ENCODE measurements at regions not wholly inside any gene's neighbourhood (a gene's known extent, or its start where the extent isn't known, plus 50 kb on each side); places are given as distances from the start of the nearest gene placed in this dataset.
"Not testable (repeated sequence)": the region's sequence is repeated elsewhere in the genome, so short reads cannot be mapped to it uniquely, and the experiment has no call there.

DNA sequence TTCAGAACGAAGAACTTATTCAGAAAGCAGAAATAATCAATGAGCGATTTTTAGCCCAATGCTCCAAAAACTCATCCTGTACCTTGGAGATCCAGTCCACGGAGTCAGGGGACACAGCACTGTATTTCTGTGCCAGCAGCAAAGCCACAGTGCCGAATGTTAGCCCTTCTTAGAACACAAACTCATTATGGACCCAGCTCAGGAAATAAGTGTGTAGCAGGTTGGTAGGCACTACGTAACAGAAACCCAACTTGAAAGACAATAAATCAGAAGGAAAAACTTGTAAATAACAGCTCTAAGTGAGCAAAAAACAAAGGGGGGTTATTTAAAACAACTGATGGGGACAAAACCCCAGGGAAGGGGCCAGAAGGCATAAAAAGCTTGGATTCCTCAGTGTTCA, 112.0 kb upstream of the PRSS1 start (continued):
- TF ChIP-seq REST (IDR thresholded peaks at IDR 0.05; ENCODE audit: low read depth) (no peak), YY1 (IDR thresholded peaks at IDR 0.05; ENCODE audit: extremely low read depth, insufficient replicate concordance, low read depth, low read length) (no peak)

DNA sequence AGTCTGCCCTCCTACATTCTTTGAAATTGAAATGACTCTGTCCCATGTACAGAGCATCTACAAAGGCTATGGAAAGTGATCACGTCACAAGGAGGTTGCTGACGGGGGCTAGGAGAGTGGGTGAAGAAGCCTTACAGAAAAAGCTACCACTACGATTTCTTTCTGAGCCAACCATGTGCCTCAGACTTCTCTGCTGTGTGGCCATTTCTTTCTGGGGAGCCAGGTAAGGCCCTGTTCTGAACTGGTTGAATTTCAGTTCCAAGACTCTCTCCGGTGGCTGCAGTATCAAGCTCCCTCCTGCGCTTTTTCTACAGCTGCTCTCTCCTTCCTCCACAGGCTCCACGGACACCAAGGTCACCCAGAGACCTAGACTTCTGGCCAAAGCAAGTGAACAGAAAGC, 112.5 kb upstream of the PRSS1 start:
- ChIA-PET RAD21 (ENCODE audit: low non-redundant PET in 1 of 2, low total read pairs in 2 of 2, uncharacterized antibody in 2 of 2, unreplicated experiment in 2 of 2) (no interaction called here), POLR2A (no interaction called here), CTCF (interaction anchor here (0.6 to 1.5 kb wide), 3 partner anchors 102 to 148 kb away, joined by 4 to 7 read pairs (median 4); no protein-coding TSS in a partner anchor)
- intact Hi-C loops (cut with micrococcal nuclease): no loop called here
- no peak for TF ChIP-seq CTCF (IDR thresholded peaks at IDR 0.05 in 2 of 3, conservative IDR thresholded peaks at IDR 0.05 in 1 of 3; ENCODE audit: borderline replicate concordance in 1 of 3, insufficient read depth in 1 of 3, low read depth in 2 of 3, low read length in 2 of 3)
- no peaks in the 10 kb centered on the region for H3K9me3 ChIP-seq (ENCODE audit: control insufficient read depth in 1 of 2, insufficient read depth in 1 of 2, low read depth in 1 of 2, low read length in 2 of 2)
- peaks cover 33% of the 10 kb centered on the region for H3K27me3 ChIP-seq (ENCODE audit: insufficient read depth, low read length)
- H3K4me1 ChIP-seq (ENCODE audit: control insufficient read depth in 1 of 2, insufficient read depth in 2 of 2, low read length in 2 of 2): peaks cover 0 to 3% of the 10 kb centered on the region in 2 experiments; a peak in 1 of 4 replicates
- H3K9me2 ChIP-seq (ENCODE audit: insufficient read depth): no peaks in the 10 kb centered on the region
- no peaks in the 10 kb centered on the region for H3K36me3 ChIP-seq (ENCODE audit: control insufficient read depth in 1 of 2, insufficient read depth in 2 of 2, low read length in 2 of 2)
- DNase-seq (ENCODE audit: low read depth, low spot score): no peak
- no peaks in the 10 kb centered on the region for H4K20me1 ChIP-seq (ENCODE audit: insufficient read depth)
- H3K79me2 ChIP-seq (ENCODE audit: insufficient read depth, low read length): no peaks in the 10 kb centered on the region
- no peak overlapping the region for H3K4me3 ChIP-seq (replicated peaks in 1 of 2; ENCODE audit: low read depth in 1 of 2, low read length in 2 of 2)
- BruUV-seq (replicated peaks): no TSS peak
- no peak overlapping the region for H2AFZ ChIP-seq (ENCODE audit: low read depth, low read length, poor library complexity, severe bottlenecking)
- H3K4me2 ChIP-seq (ENCODE audit: low read length): no peak overlapping the region
- H3K27ac ChIP-seq (ENCODE audit: low read depth, low read length): no peak overlapping the region
- ATAC-seq: no peak
- no peak overlapping the region for H3K9ac ChIP-seq (ENCODE audit: low read length)

- POLR2A ChIA-PET; H3K4me3 ChIP-seq (replicated peaks in 1 of 2; ENCODE audit: low read depth in 1 of 2, low read length in 2 of 2); RAD21 ChIA-PET (ENCODE audit: low non-redundant PET in 1 of 2, low total read pairs in 2 of 2, uncharacterized antibody in 2 of 2, unreplicated experiment in 2 of 2); ATAC-seq; H2AFZ ChIP-seq (ENCODE audit: low read depth, low read length, poor library complexity, severe bottlenecking); H3K79me2 ChIP-seq (ENCODE audit: insufficient read depth, low read length); H4K20me1 ChIP-seq (ENCODE audit: insufficient read depth); H3K4me2 ChIP-seq (ENCODE audit: low read length); CTCF ChIA-PET; H3K4me1 ChIP-seq (ENCODE audit: control insufficient read depth in 1 of 2, insufficient read depth in 2 of 2, low read length in 2 of 2); H3K27ac ChIP-seq (ENCODE audit: low read depth, low read length); H3K9ac ChIP-seq (ENCODE audit: low read length); DNase-seq (ENCODE audit: low read depth, low spot score); BruUV-seq (replicated peaks); H3K9me2 ChIP-seq (ENCODE audit: insufficient read depth); H3K9me3 ChIP-seq (ENCODE audit: control insufficient read depth in 1 of 2, insufficient read depth in 1 of 2, low read depth in 1 of 2, low read length in 2 of 2); H3K36me3 ChIP-seq (ENCODE audit: control insufficient read depth in 1 of 2, insufficient read depth in 2 of 2, low read length in 2 of 2); intact Hi-C loops (cut with micrococcal nuclease): not testable (repeated sequence)
- peaks cover 27% of the 10 kb centered on the region for H3K27me3 ChIP-seq (ENCODE audit: insufficient read depth, low read length)
Measured at GRCh38 chr7:142636107-142636506, 113.2 kb upstream of the PRSS1 start.

All from HCT116 (cell line).